Activated CD4-positive, alpha-beta T cell treated with anti-CD3 and anti-CD28 coated beads, Interleukin-2, amount 50 U/mL, for 1 hour (primary cell): ENCODE measurements at regions not wholly inside any gene's neighbourhood (a gene's known extent, or its start where the extent isn't known, plus 50 kb on each side); places are given as distances from the start of the nearest gene placed in this dataset.

Experiments used
- DNase-seq: peaks from one replicate; pipeline ENCODE4 v3.0.0-alpha.2; 2020

DNA sequence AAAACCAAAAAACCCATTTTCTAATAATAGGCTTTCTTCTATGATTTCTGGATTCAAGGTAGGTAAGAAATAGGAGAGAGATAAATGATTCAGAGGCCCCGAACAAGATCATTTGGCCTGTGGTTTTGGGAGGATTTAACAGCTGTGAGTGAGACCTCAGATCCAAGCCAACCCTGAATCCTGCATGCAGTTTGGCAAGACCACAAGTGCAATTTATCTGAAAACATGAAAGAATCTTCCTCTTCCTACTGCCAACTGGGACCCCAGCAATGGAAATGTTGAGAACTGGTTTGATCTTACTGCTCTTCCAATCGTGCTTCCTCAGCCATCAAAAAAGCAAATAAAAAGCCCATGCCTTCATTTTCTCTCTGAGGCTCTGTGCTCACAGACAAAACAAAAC lies 519.7 kb upstream of the TBX3 start:
- DNase-seq: no peak

DNA sequence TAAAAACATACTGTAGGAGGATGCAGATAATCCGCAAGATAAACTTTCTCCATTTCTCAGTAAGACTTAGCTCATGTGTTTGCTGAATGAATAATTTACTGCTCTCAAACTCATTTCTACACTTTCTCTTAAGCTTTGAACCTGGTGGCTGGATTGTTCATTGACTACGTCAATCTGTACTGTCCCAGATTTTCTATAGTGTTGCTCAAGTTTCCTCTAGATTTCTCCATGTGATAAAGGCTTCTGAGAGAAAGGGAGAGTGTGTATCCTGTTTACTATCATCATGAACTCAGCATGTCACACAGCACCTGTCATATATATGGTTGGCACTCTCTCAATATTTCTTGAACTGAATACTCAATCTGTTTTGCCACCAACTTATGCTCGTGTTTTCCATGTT lies 518.0 kb upstream of the TBX3 start:
- DNase-seq: no peak

GRCh38 chr12:115199831-115200230 lies 515.9 kb upstream of the TBX3 start:
- DNase-seq: no peak

DNA sequence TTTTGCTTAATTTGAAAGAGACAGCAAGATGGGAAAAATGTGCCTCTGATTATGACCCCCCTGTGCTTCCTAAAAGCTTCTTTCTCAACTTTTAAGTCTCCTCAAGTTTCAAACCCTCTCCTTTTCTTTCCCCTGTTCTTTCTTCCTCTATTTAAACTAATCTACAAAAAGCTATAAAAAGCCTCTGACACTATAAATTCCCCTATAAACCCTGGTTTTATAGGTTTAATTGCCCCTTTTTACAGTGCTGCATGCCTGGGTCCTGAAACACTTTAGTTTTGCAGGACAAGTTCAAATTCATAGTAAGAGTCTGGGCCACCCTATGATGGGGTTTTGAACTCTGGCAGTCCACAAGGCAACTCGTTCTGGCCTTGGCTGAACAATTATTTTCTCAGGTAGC lies 510.9 kb upstream of the TBX3 start:
- no peak for DNase-seq

DNA sequence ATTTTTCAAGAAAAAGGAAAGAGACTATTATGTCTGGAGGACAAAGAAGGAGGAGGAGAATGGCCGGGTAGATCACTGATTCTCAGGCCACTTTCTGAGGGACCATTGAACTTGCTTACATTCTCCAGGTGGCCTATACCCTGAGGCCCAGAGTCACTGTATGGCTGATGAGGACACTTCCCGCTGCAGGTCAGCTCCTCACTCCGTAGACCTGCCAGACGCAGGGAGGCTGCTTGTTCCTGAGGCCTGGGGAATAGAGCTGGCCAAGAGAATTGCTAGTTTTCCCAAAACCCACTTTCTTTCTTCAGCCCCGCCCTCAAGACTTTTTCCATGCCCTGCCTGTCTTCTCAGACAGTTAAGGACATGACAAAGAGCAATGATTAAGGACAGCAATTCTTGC lies 510.5 kb upstream of the TBX3 start:
- no peak for DNase-seq

DNA sequence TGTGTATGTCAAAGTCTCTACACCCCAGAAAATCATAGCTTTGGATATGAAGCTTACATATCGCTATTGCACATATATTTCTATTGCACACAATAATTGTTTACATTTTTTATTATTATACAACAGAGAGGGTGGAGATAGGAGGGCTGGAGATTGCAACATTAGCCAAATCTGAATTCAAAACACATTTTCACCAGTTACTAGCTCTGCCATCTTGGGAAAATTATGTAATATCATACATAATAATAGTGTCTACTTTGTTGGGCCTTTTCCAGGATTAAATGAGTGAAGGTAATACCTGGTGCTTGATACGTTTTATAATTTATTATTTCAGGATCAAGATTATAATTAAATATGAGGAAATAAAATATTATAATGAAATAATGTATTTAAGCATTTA lies 507.4 kb upstream of the TBX3 start:
- no peak for DNase-seq

GRCh38 chr12:115190010-115190770 lies 506.2 kb upstream of the TBX3 start:
- no peak for DNase-seq

DNA sequence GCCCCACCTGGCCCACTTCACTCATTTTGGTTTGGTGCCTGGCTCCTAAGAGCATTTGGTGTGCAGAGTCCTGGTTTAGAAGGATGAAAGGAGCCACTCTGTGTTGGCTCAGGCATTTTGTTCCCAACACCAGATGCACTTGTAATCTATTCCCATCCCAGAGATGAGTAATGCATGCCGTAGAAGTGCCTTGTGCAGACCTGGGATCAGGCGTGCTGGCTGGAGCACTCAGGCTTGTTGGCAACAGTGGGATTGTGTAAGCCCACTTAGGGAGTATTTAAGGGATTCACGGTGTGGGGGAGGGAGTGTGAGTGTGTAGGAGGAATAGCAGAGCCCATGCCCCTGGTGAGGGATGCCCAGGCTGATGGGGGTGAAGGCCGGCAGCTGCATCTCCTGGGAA lies 501.5 kb upstream of the TBX3 start:
- no peak for DNase-seq

- DNase-seq: no peak
Observed at GRCh38 chr12:115183752-115184151, 499.8 kb upstream of the TBX3 start.

- DNase-seq: no peak
Observed at GRCh38 chr12:115177899-115178298, 493.9 kb upstream of the TBX3 start.

GRCh38 chr12:115176741-115177400 lies 492.9 kb upstream of the TBX3 start:
- DNase-seq: no peak

- no peak for DNase-seq
Observed at GRCh38 chr12:115174920-115175319, 490.9 kb upstream of the TBX3 start.

DNA sequence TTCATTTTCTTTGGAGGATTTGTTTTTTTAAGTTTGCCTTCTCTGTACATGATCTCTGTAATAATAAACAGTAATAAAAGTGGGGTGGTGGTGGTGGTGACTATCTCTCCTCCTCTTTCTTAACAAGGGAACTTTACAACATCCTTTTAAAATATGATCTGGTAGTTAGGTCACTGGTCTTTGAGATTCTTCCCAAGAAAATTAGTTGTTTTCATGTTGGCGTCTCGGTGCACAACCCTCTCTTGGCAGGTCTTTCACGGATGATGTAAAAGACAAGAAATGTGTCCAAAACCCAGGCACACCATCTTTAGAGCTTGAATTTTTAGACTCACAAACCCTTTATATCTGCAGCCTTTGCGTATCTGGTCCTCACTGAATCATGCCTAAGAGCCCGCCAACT lies 488.5 kb upstream of the TBX3 start:
- DNase-seq: no peak

GRCh38 chr12:115169981-115170380 lies 486.0 kb upstream of the TBX3 start:
- DNase-seq: no peak

DNA sequence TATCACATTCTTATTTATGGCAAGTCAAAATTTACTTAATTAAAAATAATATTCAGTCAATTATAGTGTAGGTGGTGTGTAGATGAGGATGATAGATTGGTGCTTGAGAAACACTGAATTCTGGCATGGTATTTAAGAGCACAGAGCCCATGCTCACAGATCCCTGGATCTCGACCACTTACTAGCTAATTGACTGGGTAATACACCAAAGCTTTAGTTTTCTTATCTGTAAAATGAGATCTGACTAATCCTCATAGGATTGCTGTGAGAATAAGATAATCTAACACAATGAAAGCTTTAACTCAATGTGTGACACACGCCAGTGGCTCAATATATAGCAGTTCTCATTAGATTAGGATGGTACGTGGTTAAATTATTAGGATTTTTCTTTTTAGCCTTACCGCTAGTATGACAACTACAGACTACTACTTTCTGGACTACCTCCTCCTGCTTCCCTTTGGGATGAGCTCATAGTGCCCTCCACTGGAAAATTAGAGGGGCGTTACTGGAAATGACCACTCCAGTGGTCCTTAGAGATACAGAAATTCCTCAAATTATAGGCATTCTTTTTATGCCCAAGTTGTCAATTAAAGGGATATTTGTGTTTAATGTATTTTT lies 482.8 kb upstream of the TBX3 start:
- DNase-seq: no peak

GRCh38 chr12:115163710-115164109 lies 479.7 kb upstream of the TBX3 start:
- no peak for DNase-seq

DNA sequence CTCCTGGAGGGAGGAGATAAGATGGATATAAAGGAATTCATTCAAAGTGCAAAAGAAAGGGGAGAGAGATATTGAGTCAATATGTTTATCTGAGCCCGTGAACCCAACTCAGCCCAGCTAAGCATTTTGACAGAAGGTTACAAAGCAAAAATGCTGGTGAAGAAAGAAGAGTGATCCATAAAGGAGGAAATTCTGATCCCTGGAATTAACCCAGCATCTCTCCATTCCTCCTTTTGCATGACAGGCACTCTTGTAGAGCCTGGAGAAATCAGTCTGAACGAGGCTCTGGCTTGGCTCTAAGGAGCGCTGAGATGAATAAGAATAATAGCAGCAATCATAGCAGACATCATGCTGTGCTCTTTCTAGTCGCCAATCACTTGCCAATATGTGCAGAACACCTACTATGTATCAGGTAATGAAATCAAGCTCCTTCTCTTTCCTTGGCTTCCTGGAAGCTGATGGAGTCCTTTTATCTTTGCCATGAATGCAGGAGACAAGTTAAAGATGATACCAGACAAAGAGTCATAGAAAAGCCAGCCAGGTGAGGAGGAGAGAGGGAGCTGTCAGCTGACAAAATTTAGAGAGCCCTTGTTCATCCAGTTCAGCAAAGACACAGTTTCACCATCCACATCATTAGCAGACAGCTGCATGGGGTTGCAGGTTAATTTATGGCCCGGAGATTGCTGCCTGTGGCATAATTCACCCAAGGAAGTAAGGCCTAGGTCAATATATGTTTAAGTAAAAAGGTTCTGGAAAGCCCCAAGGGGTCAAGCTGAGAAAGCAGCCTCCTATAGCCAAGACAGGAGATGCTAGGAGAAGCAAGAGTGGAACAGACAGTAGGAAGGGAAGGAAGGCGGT lies 476.5 kb upstream of the TBX3 start:
- DNase-seq: no peak

DNA sequence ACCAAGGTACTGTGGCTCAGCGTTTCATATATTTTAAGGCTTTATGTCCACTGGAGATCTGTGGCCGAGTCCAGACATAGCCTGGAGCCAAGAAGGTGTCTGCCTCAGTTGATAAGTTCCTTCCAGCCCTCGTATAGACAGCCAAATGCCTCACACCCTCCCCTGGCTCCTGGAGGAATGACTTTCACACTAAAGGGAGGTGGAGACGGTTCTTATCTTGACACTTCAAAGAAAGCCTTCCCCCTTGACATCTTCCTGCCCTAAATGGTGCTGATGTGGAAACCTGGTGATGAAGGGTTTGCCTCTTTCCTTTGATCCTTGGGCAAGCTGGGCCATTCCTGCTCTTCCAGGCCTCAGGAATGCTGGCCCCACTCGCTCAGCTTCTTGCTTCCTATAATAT lies 474.8 kb upstream of the TBX3 start:
- DNase-seq: no peak

- DNase-seq: no peak
Observed at GRCh38 chr12:115155665-115156645, 472.0 kb upstream of the TBX3 start.

DNA sequence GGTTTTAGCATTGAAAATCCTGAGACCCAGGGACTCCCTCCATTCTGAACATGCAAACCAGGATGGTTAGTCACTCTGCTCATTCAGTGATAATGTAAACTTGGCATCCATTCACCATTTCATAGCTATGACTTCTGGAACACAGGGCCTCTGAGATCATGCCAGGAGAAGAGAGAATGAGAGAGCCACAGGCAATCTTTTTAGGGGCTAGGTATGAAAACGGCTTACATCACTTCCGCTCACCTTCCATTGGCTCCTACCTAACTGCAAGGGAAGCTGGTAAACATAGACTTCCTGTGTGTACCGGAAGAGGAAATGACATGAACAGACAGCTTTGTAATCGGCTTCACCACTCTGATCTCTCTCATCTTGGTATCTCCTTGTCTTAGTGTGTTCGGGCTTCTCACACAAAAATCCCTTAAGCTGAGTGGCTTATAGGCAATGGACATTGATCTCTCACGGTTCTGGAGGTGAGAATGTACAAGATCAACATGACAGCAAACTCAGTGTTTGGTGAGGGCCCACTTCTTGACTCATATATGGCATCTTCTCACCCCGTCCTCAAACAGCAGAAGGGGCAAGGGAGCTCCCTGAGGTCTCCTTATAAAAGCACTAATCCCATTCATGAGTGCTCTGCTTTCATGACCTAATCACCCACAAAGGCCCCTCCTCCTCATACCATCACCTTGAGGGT lies 465.9 kb upstream of the TBX3 start:
- no peak for DNase-seq

DNA sequence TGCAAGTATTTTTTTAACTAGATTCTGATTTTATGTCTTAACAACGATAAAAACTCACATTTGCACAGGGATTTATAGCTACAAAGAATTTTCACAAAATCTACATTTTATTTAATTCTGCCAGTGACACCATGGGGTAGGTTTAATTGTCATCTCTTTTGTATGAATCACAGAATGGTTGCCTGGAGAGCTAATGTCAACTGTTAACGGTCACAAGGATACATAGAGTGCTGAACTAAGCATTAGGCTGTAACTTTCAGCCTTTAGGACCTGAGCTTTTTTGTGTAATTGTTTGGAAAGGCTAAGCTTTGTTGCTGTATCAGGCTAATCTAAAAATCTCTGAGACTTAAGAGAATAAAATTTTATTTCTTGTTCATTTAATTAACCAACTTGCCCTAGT lies 465.3 kb upstream of the TBX3 start:
- no peak for DNase-seq

GRCh38 chr12:115147916-115148315 lies 463.9 kb upstream of the TBX3 start:
- no peak for DNase-seq
